ENCODE measurements at regions not wholly inside any gene's neighbourhood (a gene's known extent, or its start where the extent isn't known, plus 50 kb on each side); places are given as distances from the start of the nearest gene placed in this dataset.

DNA sequence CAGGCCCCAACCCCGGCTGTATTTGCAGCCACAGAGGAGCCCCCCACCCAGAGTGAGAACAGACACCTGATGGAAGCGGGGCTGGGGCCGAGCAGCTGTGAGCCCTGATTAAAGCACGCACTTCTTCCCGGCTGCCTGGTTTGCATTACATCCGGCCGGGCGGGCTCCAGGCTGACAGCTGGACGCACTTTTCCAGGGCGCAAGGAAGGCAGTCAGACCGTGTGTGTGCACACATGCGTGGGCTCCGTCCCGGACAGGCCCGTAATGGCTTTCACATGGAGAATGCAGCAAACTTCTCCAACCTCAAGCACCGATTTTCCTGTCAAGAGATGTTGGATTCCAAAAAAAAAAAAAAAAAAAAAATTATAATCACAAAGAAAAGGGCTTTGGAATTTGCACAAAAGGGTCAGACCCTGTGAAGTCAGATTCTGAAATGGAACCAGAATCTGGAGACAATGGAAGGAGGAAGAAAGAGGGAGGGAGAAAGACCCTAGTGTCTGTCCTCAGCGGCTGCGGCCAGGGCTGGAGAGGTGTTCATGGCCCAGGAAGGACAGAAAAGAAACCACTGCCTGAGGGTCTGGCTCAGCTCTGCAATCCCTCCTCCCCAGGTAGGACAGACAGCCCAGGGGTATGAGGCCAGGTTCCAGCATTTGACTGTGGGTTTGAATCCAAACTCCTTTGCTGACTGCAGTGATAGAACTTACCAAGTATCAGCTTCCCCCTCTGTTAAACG lies 365.5 kb downstream of the MN1 start:
- no peak for DNase-seq

GRCh38 chr22:27436591-27436990 lies 365.0 kb downstream of the MN1 start:
- DNase-seq, result no peak

DNA sequence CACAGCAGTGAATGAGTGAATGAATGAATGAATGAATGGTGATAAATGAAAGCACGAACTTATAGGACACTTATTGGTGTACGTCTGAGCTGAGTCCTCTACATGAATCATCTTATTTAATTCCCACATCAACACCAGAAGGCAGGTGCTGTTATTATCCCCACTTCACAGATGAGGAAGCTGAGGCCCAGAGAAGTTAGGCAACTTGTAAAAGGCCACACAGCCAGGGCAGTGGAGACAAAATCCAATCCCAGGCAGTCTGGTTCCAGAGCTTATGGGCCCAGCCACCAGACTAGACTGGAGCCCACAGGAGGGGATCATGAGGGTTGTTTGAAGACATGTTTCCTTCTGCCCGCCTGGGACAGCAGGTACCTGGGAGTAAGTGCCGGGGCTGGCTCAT lies 364.0 kb downstream of the MN1 start:
- no peak for DNase-seq

- no peak for DNase-seq
These were observed 363.1 kb downstream of the MN1 start for GRCh38 chr22:27438271-27438980.

DNA sequence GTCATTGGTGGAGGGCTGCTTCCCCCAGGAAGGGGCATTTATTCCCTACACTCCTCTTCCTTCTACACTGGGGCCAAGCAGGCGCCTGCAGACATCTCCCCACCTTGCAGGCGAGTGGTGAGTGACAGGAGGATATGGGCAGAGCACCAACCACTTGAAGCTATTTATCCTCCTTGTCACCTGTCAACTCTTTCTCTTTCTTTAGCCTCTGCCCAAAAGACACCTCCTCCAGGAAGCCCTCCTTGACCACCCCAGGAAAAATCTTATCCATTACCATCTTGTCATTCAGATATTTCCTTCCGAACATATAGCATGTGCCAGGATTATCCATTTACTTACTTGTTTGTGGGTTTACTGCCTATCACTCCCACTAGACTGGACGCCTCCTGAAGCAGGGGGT lies 362.4 kb downstream of the MN1 start:
- no peak for DNase-seq

DNA sequence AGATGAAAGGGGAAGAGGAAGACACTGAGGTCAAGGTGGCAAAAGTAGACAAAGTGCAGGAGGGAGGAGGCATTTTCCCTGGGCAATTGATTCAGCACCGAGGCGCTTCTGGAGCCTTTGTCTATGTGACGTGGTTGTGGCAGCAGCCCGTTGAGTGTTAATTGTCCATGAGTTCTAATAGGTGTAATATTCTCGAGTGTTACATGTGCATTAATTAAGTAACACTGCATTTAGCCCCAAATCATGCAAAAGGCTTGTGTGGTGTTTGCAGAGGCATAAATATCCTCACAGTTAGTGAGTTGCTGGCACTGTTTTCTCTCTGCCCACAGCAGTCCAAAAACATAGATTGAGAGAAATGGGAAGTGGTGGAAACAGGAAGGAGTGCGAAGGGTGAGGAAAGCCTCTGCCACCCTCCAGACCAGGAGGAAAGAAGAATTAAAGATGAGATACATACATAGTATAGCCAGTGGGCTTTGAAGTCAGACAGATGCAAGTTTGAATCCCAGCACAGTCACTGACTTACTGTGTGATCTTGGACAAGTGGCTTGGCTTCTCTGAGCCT lies 361.2 kb downstream of the MN1 start:
- DNase-seq, result no peak

DNA sequence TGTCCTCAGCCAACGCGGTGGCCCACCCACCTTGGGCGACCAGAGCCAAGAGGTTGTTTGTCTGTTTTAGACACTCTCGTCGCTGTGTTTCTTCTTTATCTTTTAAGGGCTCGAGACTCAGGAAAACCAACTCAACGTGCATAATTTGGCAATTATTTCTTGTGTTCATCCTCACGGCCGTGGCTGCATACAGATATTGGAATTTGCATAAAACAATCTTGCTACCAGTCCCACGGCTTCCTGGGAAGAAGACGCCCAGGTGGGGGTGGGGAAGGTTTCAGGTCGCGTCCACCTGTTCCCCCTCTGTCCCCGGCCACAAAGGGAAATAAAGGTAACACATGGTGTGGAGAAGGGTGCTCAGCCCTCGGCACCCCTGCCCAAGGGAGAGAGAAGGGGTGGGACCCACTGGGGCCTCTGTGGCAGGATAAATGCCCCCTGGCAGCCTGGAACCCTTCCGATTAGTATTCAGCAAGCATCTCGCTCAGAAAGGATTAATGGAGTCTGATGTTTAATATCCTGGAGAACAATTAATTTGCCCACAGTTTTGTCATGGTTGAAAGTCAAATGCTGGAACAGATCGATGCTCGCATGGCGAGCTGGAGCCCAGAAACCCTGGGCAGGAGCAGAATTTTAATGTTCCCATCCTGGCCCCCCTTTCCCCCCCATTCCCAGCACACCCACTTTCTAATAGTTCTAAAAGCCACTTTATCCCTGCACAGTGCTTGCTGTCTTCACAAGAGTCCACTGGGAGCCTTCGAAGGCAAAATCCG lies 359.7 kb downstream of the MN1 start:
- DNase-seq, result no peak

DNA sequence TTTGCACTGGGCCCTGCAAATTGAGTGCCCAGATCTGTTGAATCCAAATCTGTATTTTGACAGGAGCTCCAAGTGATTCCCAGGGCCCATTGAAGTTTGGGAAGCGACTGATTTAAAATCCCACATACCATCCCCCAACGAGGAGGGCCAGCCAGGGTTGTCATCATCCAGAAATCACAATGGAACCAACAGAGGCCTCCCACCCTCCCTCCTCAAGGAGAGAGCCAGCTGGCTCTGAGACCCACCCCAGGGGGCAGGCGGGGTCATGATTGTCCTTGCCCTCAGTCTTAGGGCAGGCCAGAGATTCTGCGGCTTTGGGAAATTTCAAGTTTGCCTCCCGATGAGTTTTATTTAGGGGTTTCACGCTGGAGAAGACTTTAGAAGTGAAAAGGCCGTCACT lies 358.2 kb downstream of the MN1 start:
- DNase-seq, result no peak

GRCh38 chr22:27445881-27446280 lies 355.7 kb downstream of the MN1 start:
- DNase-seq, result no peak

GRCh38 chr22:27447289-27447688 lies 354.3 kb downstream of the MN1 start:
- no peak for DNase-seq

GRCh38 chr22:27450448-27450847 lies 351.1 kb downstream of the MN1 start:
- DNase-seq, result no peak

- no peak for DNase-seq
These were observed 349.3 kb downstream of the MN1 start for GRCh38 chr22:27452245-27452644.

DNA sequence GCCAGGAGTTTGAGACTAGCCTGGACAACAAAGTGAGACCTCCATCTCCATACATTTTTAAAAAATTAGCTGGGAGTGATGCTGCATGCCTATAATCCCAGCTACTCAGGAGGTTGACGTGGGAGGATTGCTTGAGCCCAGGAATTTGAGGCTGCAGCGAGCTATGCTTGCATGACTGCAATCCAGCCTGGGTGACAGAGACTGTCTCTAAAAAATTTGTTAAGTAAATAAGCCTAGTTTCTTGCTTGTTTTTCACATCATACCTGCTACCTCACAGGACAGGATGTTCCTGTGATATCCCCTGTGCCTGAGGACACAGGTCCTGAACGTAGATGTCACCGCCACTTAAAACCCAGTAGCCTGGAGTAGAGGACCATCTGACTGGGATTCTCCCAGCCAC lies 348.6 kb downstream of the MN1 start:
- DNase-seq, result no peak

- no peak for DNase-seq
These were observed 347.8 kb downstream of the MN1 start for GRCh38 chr22:27453725-27454124.

- DNase-seq, result no peak
These were observed 346.6 kb downstream of the MN1 start for GRCh38 chr22:27454807-27455450.

DNA sequence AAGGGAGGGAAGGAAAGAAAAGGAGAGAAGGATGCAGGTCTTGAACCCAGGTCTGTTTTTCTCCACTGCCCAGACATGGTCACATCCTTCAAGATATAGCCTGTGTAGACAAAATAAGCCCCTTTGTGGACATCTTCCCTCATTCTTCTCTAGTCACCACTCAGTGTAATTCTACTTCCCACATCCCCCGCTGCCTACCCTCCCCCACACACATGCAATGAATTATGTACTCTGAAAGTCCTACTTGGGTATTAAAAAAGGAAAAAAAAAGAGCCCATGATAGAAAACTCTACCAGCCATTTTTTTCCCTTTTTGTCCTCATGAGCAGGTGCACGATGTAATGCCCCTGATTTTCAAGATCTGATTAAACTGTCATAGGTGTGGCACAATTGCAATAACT lies 346.0 kb downstream of the MN1 start:
- DNase-seq, result no peak

DNA sequence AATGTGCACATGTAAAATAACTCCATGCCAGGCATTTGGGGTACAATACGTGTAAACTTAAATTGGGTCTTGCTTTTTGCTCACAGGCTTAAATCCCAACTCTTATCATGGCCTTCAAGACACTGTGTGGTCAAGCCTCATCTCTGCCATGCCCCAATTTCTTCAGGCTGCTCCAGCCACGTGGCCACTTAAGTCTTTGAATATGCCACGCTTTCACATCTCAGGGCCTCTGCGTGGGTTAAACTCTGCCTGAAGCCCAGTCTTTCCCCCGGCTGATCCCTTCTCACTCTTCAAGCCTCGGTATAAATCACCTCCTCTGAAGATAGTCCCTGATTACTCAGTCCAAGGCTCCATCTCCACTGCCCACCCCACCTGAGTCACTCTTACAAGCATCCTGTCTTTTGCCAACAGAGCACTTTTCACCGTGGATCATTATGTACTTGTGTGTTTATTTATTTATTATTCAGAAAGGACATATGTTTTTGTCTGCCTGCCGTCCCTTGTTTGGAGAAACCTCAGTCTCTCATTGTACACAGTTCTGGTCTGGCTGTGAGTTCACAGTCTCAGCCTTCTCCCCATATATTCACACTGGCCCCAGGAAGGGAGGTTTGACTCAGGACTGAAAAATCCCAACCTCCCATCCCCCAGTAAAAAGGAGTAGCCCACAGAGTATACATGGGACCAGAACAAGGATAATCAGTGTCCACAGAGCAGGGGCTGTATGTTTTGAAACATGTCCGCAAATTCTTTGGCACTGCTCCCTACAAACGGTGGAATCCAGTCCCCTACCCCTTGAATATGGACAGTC lies 344.7 kb downstream of the MN1 start:
- no peak for DNase-seq

DNA sequence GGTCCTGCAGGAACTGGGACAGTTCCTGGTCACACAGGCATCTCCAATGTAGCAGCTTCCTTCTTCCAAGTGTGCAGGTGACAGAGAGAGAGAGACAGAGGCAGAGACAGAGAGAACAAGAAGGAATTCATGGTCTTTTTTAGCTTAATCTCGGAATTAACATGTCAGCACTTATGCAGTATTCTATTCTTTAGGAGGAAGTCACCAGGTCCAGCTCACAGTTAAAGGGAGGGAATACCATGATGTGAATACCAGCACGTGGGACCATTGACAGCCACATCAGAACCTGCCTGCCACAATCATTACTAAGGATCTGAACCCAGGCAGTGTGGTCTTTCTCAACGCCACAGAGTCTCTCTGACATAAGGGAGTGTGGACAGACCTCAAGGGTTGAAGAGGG lies 341.6 kb downstream of the MN1 start:
- no peak for DNase-seq

GRCh38 chr22:27460591-27461347 lies 340.8 kb downstream of the MN1 start:
- no peak for DNase-seq

GRCh38 chr22:27461470-27461869 lies 340.1 kb downstream of the MN1 start:
- no peak for DNase-seq

DNA sequence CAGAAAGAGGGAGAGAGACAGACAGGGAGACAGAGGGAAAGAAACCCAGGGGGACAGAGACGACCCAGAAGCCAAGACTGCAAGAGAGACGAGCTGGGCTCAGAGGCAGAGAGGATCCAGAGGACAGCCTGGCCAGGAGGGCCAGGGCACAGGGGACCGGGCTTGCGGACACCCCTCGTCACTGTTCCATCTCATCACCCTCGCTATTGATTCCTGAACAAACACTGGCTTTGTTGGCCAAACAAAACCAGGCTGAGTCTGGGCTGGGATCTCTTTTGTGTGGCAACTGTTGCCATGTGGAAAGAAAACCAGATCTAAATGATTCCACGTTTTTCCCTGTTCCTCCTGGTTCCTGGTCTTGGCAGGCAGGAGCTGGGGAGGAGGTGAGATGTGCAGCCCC lies 339.4 kb downstream of the MN1 start:
- no peak for DNase-seq

Data from CD4-positive, alpha-beta T cell treated with Interleukin-21 for 1 hour (primary cell).